GM19239 (cell line): ENCODE measurements at regions not wholly inside any gene's neighbourhood (a gene's known extent, or its start where the extent isn't known, plus 50 kb on each side); places are given as distances from the start of the nearest gene placed in this dataset.

ENCODE experiments used
- DNase-seq: peaks from one replicate; pipeline ENCODE4 v3.0.0; 2011; ENCODE audit warnings: low spot score; ENCODE audit not compliant: insufficient read length
- FAIRE-seq: peaks from 2 replicates; lab custom pipeline; 2011; peaks lifted over from hg19 to GRCh38; lab: Jason Lieb, UNC

DNA sequence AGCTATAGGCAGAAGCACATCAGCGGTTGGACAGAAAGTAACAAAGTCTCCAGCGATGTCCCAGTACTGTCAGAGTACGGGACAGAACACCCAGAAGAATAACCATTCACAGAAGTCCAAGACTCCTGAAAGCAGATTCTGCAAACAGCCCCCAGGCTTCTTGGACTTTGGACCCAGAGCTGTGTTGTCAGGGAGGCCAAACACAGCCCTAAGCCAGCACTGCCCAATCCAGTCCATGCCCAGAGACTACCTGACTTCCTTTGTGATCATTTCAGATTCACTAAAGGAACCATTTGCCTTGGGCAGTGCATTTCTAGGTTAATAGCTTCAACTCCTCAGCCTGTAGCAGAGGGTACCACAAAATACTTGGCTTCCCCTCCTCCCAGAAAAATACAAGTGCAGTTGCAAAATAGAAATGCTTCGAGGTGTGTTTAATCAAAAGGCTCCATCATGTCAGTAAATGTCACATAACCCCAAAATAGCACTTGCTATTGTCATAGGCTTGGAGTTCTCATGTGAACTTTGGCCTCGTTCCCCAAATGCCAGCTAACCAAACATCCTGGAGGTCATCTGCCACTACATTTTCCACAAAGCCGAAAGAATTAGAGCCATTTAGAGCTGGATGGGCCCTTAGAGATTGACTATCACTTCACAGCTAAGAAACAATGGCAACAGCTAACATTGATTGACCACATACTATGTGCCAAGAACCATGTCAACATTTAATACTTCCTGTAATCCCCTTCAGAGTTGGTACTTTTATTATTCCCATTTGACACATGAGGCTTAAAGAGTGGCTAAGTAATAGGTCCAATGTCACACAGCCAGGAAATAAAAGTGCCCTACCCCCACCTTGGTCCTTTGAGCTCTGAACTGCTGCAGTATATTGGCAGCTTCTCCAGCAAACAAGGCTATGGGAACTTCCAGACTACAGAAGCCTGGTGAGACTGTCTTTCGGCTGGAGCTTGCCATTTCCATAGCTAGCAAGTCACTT, 329.9 kb downstream of the FOXO1 start:
- FAIRE-seq (no peak), DNase-seq (no peak)

DNA sequence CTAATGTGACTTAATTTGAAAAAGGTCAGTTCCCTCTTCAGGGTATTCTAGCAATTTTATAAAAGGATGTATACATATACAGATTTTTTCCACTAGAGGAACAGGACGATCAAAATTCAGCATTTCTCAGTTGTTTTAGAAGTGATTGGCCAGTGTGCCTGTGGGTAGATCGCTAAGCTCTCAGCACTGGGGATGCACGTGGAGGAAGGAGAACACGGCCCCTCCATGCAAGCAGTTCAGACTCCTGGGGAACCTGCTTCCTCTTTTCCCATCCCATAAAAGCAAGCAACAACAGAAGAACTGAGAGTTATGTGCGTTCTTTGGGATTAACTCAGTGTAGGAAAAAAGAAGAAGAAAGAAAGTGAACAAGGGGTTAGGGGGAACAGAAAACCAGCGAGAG, 328.8 kb downstream of the FOXO1 start:
- FAIRE-seq (no peak), DNase-seq (no peak)

DNA sequence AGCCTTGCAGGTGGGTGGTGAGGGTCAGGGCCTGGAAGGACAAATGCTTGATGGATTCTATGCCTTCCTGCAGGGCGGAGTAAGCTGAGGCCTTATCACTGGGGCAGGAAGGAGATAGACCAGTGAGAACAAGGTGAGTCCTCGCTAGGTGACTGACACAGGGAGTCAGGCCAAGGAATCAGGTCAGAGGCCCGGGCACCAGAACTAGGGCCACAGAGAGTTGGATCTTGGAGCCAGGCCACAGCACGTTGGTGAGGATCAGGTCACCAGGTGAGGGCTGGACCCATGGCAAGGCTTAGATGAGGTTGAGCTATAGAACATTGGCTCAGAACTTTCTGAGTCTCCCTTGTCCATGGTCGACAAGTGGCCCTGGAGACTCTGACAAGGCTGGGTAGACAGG, 328.2 kb downstream of the FOXO1 start:
- DNase-seq, result no peak
- FAIRE-seq, result no peak

DNA sequence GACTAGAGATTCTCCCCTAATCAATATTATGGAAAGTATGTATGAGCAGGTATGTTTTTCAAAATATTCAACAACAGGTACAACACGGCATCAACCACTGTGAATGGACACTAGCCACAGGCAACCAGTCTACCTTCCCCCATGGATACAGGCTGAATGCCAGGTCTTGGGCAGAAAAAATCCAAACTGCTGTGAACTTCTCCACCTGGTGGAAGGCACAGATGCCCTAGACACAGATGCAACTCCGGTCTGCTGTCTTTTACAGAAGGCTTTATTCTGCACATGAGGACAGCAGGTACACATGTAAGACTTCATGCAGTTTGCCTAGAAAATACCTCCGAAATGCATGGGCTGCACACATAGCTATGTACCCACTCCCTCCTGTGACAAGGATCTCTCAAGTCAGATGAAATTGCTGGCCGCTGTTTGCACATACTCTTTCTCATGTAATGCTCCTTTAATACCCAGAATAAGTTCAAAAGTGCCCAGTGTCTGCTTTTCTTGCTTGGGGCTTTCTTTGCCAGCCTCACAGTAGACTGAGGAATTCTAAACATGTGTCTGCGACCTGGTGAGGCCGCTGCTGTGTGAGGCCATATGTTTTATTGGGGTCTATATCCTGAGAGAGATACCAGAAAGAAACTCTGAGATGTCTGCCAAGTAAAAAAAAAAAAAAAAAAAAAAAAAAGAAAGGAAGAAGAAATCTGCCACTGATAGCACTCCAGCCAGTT, 325.9 kb downstream of the FOXO1 start:
- no peak for FAIRE-seq

DNA sequence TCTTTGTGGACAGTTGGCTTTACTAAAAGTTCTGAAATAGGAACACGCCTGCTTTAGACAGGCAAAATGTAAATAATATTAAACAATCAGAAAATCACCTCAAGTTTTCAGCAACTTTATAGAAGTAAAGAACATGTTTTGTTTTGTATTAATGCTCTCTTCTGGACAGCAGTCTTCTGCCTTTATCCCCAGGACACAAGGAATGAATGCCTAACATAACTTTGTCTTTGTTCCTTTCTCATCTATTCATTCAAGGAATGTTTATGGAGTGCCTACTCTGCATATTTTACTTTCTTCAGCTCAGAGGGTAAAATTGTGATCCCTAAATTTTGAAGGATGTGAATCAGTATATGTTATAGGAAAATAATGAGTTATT, 325.4 kb downstream of the FOXO1 start:
- no peak for FAIRE-seq

More for the DNA sequence above, 325.9 kb downstream of the FOXO1 start:
- DNase-seq, result no peak

DNA sequence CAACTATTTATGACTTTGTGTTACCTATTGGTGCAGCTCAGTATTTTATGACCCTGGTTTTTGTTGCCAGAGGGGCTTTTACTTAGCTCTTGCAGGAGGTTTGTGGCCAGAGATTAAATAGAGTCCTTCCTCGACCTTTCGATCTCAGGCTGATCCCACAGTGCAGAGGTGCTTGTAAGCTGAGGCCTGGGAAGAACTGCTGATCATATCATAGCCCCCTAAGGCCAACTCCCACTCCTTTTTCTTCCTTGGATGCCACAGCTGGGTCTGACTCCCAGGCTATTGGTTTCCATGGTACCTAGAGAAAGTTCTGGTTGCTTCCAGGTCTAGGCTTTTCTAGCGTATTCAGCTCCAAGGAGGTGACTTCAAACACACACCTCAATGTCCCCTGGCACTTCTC, 324.9 kb downstream of the FOXO1 start:
- FAIRE-seq, result no peak
- no peak for DNase-seq

More for the DNA sequence above, 325.4 kb downstream of the FOXO1 start:
- no peak for DNase-seq

DNA sequence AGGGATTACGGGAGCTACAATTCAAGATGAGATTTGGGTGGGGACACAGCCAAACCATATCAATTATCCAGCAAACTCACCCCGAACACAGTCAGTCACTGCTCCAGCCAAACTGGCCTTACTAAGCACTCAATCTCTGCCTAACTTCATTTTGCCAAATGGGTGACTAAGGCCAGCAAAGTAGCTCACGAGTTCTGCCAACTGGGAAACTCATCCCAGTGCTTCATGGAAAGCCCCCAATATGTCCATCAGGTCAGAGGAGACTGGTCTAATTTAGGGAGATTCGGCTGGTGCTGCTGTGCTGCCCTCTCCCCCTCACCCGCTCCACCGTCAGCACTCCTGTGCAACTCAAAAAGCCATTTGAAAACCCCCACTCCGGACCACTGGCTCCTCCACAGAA, 324.0 kb downstream of the FOXO1 start:
- no peak for DNase-seq
- FAIRE-seq, result no peak

DNA sequence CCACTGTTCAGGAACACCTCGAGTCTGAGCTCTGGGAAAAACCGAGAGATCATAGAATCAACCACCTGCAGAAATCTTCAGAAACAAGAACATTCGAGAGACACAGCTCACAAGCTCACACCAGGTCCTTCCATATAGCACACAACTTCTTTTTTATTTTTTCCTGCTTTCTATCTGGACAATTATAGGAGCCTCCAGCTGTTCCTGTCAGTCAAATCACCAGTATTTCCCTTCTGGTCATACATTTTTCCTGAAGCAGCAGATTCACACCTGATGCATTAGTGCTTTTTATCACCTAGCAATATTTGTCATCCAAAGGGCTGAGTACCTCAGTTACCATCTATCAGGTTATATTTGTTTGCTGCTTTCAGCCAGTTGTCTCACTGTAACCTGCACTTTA, 323.5 kb downstream of the FOXO1 start:
- FAIRE-seq, result no peak
- no peak for DNase-seq

DNA sequence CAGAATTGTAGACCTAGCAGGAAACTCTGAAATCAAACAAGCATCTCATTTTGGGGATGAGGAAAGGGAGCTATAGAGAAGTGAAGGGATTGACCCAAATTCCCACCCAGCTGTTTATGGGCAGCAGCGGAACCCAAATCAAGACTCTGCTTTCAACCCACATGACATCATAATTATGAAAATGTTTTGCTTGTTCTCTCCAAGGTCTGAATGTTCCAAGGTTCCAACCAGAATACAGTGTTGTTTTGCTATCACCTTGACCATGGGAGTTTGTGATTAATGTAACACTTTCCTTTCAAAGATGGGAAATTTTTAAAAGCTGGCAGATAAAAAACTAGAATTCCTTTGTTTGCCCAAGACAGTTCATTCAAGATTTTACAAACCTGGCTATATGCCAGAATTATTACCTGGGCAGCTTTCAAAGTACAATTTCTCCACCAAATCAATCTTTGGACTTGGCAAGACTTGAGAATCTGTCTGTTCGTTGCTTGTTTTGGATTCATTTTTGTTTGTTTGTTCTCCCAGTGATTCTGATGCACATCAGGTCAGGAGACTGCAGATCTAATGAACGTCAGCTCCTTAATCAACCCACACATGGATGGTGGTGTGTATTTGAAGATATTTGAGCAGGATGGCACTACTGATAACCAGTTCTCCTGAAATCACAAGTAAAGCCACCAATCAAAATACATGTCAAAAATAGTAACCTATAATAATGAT, 322.7 kb downstream of the FOXO1 start:
- no peak for FAIRE-seq

DNA sequence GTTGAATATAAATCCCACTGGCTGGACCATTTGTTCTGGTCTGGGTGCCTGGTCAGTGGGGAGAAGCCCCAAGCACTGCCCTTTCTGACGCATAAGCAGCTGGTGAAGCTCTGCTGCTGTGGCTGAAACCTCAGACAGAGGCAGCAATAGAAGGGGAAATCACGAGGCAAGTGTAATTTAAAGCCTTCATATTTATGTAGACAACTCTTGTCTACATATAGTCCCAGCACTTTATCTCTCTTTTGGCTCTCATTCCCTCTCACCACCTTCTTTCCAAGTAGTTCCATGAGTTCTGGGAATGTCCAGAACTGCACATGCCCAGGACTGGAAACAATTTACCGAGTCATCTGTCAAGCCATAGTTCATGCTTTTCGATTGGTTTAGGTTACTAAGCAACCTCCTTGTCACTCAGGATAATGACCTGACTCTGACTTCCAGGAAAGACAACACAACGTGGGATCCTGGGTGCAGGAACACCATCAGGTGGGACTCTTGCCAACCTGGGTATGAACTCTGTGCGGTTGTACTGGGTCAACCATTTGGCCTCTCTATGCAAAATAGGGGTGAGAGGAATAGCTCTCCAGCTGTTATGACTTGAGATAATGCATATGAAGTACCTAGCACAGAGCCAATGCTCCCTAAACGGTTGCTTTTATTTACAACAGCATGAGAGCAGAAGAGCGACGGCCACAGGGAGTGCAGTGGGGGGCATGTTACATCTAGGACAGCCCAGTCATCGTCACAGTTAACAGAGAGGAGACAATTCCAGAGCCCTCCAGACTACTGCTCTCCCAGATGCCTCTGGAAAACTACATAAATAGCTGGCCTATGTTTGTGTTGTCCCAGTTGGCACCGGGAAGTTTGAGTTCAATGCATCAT, 321.9 kb downstream of the FOXO1 start:
- FAIRE-seq, result no peak
- no peak for DNase-seq

More for the DNA sequence above, 322.7 kb downstream of the FOXO1 start:
- DNase-seq, result no peak

DNA sequence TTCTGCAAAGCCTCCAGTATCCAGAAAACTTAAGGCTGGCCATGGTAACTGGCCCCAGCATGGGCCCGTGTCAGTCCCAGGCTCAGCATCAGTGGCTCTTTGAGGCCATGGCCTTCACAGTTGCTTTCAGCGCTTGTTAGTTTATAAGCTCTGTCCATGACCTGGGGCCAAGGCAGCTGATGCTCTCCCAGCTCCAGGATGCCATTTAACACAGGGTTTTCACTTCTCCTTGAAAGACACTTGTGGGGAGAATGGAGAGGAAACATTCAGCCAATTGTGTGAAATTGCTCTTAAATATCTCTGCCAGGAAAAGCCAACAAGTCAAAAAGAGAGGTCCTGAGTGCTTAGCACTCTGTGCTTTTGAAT, 321.3 kb downstream of the FOXO1 start:
- FAIRE-seq (no peak), DNase-seq (no peak)

DNA sequence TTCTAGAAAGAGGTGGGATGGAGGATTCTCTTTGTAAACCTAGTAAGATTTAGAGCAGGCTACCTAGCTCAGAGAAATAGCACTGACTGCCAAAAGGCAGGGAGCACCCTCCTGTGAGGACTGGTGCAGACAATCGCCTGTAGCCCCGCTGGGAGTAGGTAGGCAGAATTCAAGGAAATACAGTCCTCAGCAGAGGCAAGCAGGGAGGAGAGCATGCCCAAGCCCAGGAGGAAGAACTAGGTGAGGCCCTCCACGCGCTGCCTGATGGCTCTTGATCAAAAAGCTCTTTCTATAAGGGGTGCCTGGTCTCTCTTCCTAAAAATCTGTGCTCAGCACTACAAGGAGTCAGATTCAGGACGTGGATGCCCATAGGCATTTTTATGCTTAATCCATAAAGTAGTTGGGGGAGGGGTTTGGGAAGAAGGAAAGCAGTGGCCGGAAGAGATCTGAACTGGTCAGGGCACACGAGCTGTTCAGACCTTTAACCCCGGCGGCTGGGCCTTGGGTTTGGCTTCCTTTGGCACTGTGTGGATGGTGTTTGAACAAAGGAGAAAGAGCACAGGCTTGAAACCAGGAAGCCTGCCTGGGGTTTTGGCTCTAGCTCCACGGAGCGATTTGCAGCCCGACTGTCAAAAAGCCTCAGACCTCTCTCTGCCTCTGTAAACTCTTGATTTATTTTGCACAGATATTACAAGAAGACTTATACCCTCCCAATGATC, 320.6 kb downstream of the FOXO1 start:
- DNase-seq (no peak), FAIRE-seq (no peak)

DNA sequence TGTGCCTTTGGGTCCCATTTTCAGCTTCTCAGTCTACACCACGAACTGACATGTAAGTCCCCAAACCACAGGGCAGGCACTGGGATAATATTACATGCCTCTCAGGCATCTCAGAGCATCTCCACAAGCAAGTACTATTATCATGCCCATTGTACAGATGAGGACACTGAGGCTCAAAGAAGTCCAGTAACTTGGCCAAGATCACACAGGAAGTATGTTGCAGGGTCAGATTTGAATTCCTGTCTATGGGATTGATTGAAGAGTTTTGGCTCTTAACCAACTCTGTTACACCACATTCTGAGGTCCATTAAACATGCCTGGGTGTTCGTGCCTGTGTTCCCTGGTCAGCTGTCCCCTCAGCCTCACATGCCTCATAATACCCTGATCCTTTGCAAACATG, 319.8 kb downstream of the FOXO1 start:
- DNase-seq, result no peak
- no peak for FAIRE-seq

DNA sequence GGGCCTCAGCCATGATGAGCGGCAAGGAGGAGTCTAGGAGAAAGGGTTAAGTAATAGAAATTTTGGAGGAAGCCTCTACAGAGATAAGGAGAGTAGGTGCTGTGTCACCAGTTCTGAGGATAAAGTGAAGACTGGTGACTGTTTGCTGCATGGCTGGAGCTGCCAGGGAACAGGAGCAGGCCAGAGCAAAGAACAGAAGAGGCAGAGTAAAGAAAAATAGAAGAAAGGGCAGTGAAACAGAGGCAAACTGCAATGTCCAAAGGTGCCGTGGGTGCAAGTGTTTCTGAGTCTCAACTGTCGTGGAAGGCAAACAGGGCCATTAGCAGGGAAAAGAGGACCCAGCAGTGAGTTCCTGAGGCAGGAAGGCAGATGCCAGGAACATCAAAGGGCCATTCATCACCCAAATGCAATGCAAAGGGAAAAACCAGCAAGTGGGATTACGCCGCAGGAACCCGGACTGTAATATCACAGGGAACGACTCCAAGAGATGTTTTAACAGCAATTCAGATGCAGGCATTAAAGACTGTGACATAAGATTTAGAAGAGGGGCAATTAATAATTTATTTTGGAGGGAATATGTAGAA, 318.3 kb downstream of the FOXO1 start:
- no peak for FAIRE-seq

DNA sequence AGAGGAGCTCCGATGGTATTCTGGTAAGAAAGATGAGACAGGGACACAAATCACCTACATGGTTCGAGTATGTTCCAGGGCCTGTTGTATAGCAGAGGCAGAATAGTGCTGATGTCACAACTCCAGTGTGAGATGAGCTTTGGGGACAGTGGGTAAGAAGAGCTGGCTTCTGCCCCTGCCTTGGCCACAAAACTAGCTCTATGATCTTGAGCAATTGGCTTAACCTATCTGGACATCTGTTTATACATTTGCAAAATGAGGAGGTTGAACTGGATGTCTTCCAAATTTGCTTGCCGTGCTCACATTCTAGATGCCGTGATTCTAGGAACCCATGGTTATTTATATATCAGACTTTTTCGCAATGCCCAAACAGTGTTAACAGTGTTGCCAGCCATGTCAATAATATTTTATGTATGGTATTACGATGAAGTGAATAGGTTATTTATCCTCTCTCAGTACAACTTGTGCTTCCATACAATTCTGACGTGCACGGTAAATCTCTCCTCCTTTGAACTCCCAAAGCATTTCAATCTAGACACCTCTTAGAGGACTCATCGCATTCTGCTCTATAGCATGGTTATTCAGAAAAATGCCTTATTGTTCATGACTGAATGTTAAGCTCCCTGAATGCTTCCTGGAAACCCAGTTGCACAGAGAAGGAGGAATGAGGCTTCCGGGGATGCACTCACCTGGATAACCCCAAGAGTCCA, 316.0 kb downstream of the FOXO1 start:
- FAIRE-seq, result no peak

More for the DNA sequence above, 318.3 kb downstream of the FOXO1 start:
- no peak for DNase-seq

DNA sequence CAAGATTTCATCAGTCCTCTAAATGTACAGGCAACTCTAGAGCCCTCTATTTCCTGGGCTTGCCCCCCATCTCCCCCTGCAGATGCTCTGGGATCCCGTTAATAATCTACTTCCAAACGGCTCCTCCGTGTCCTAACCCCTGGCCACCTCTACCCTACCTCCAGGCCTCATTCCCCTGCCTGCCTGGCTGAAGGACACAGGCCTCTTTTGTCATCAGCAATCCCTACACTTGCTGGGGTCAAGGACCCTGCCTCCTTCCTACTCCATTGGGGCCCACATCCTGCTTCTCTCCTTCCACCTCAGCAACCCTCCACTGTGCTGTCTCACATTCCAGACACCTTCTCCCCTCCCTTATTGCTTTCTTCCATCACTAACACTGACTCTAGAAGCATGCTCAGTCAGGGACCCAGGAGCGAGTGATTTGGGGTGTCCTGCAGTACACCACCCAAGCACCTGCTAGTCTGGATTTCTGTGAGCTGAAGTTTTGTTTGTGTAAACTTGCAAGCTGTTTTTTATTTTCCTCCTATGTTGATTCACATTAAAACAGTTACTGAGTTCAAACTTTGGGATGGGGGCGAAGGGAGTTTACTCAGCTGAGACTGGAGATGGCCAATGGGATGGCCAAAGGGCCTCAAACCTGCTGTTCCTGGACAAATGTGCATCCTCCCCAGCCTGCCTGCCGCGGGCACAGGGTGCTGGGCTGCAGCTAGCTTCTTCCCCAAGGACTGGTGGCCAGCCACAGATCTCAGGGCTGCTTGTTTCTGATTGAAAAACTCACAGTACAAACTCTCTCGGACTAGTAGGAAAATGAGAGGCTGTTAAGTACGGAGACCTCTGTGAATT, 314.7 kb downstream of the FOXO1 start:
- DNase-seq (no peak), FAIRE-seq (no peak)

More for the DNA sequence above, 316.0 kb downstream of the FOXO1 start:
- no peak for DNase-seq

DNA sequence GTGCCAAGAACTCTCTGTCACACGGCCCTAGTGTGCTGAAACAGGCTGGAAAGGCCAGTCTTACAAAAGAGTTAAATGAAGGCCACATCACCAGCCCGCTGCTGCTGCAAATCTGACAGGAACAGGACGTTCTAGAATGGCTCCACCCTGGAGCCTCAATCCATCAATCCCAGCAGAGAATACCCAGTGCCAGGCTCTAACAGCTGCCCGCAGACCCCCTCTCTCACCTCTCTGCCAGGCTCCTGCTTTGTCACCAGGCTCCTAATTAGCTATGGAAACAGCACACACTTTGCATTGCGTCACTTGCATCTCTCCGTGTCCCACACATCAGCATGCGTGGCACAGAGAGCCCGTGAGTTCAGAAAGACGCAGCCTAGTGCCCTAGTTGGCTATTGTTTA, 314.1 kb downstream of the FOXO1 start:
- DNase-seq, result no peak
- no peak for FAIRE-seq
